Retinal pigment epithelial cell (primary cell): ENCODE measurements at regions not wholly inside any gene's neighbourhood (a gene's known extent, or its start where the extent isn't known, plus 50 kb on each side); places are given as distances from the start of the nearest gene placed in this dataset.
A peak's percentile ranks its signal among the peaks of the same experiment; 100 is the strongest.

ENCODE experiments used
- DNase-seq: peaks from one replicate; pipeline ENCODE4 v3.0.0-alpha.2; 2010; ENCODE audit warnings: low read depth
- H3K4me3 ChIP-seq: 2 replicates; pipeline ENCODE4 v1.5.1; 2011; ENCODE audit warnings: mild to moderate bottlenecking, low read length, control low read depth, moderate library complexity
- TF ChIP-seq, protein P1 (sequence below): conservative IDR thresholded peaks from 2 replicates; pipeline ENCODE4 v1.5.1; 2011; ENCODE audit warnings: low read depth, low read length, control low read depth, inconsistent platforms

DNA sequence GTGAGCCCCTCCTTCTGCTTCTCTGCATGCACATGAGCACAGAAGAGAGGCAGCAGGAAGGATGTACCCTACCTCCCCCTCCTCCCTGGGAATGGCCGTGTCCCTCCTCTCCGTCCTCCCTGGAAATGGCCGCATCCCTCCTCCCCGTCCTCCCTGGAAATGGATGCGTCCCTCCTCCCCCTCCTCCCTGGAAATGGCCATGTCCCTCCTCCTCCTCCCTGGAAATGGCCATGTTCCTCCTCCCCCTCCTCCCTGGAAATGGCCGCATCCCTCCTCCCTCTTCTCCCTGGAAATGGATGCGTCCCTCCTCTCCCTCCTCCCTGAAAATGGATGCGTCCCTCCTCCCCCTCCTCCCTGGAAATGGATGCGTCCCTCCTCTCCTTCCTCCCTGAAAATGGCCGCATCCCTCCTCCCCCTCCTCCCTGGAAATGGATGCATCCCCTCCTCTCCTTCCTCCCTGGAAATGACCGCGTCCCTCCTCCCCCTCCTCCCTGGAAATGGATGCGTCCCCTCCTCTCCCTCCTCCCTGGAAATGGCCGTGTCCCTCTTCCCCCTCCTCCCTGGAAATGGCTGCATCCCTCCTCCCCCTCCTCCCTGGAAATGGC lies 428.6 kb downstream of the AACS start:
- TF ChIP-seq, protein P1, sequence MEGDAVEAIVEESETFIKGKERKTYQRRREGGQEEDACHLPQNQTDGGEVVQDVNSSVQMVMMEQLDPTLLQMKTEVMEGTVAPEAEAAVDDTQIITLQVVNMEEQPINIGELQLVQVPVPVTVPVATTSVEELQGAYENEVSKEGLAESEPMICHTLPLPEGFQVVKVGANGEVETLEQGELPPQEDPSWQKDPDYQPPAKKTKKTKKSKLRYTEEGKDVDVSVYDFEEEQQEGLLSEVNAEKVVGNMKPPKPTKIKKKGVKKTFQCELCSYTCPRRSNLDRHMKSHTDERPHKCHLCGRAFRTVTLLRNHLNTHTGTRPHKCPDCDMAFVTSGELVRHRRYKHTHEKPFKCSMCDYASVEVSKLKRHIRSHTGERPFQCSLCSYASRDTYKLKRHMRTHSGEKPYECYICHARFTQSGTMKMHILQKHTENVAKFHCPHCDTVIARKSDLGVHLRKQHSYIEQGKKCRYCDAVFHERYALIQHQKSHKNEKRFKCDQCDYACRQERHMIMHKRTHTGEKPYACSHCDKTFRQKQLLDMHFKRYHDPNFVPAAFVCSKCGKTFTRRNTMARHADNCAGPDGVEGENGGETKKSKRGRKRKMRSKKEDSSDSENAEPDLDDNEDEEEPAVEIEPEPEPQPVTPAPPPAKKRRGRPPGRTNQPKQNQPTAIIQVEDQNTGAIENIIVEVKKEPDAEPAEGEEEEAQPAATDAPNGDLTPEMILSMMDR: no peak
- no peak for DNase-seq
- H3K4me3 ChIP-seq: no peak overlapping the region

DNA sequence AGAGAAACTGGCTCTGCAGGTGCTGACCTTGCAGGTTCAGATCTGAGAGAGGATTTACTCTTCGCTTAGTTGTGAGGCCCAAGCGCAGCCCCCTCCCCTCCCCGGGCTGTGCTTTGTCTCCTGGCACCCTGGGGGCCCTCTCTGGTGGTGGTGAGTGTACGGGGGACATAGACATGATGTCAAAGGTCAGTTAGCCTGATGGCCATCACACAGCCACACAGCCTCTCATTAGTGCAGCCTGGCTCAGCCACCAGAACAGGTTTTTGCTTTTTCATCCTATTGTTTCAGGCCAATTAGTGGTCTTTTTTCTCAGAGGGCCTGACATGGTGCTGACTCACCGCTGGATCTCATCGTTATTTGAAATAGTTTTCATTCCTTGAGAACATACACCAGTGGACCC lies 437.9 kb downstream of the AACS start:
- no peak overlapping the region for H3K4me3 ChIP-seq
- TF ChIP-seq, protein P1: no peak
- DNase-seq: peak; percentile 51

DNA sequence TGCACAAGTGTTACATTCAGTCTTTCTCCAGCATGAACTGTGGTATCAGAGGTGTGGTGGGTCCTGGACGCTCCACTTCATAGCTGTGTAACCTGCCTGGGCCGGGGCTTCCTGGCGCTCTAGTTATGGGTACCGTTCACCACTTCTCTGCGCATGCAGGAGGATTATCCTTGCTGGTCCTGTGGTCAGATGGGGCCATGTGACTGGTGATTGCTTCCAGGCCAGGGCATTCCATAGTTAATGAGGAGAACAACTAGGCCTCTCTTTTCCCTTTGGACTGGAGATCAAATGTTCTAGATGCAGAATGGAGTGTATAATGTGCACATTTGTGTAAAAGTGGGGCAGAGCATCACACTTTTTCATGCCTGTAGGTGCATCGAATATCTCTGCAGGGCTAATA lies 444.0 kb downstream of the AACS start:
- DNase-seq: peak; percentile 48
- H3K4me3 ChIP-seq: no peak overlapping the region
- TF ChIP-seq, protein P1: no peak

DNA sequence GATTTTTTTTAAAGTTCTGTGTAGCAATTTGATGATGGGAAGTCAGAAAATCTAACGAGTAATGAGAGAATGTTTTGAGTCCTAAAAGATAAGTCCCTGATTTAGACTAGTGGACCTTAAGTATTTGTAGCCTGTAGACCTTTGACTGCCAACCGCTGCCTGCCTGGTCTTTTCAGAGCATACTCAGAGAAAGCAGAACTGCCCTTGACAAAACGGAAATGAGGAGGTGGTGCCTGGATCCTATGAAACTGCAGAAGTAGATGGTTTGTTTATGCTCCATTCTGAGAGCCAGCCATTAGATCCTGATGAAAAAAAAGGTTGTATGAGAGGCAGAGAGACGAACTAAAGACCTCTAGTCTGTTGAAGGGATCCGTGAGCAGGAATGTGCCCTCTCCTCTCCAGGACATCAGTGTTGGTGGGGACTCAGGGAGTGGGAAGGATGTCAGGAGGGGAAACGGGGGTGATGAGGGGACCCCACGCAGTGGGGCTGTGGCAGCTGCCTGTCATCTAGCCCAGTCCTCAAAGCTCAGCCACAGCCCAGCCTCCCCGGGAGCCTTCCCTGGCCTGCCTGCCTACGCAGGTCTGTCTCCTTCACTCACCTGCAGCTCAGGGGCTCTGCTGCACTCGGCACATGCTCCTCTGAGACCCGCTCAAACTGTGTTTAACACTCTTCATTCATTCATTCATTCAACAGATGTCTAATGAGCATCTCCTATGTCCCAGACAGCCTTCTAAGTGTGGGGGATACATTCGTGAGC lies 447.5 kb downstream of the AACS start:
- no peak overlapping the region for H3K4me3 ChIP-seq
- DNase-seq: no peak
- TF ChIP-seq, protein P1: no peak

DNA sequence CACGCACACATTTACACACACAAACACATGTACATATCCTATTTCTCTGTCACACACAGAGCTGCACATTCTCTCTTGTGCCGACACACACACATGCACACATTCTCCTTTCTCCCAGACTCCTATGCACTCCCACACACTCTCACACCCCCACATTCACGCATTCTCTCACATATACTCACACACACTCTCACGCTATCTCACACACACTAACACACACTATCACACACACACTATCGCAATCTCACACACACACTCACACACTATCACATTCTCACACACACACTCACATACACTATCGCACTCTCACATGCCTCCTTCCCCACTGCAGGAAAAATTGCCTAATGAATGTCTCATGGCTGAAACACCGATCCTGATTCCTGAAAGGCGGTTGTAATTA lies 450.7 kb downstream of the AACS start:
- no peak for DNase-seq
- no peak overlapping the region for H3K4me3 ChIP-seq
- TF ChIP-seq, protein P1: no peak

DNA sequence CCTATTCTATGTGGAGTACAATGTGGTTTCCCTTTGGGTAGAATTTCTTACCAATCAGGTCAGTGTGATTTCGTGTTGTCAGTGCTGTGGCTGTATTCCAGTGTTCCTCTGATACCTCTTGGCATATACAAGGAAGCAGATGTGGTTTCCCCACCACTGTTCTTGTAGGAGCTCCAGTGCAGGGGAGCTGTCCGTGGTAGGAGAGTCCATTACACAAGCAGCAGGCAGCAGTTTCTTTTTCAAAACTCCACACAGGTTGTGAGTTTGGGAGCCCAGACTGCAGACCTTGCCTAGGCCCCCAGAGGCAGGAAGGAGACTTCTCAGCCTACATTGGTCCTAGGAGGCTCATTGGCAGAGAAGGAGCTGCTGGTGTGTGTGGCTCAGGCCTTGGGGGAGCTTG lies 452.8 kb downstream of the AACS start:
- TF ChIP-seq, protein P1: no peak
- H3K4me3 ChIP-seq: no peak overlapping the region
- DNase-seq: no peak
